ENCODE measurements at regions not wholly inside any gene's neighbourhood (a gene's known extent, or its start where the extent isn't known, plus 50 kb on each side); places are given as distances from the start of the nearest gene placed in this dataset.

GRCh38 chr5:88094403-88094802, 174.2 kb downstream of the TMEM161B start:
- WGBS, result 76% methylated on average over 3 of the region's 3 CpGs
- H3K36me3 ChIP-seq (ENCODE audit: control insufficient read depth in 2 of 2, insufficient read depth in 2 of 2, low read length in 1 of 2), result no peaks in the 10 kb centered on the region

DNA sequence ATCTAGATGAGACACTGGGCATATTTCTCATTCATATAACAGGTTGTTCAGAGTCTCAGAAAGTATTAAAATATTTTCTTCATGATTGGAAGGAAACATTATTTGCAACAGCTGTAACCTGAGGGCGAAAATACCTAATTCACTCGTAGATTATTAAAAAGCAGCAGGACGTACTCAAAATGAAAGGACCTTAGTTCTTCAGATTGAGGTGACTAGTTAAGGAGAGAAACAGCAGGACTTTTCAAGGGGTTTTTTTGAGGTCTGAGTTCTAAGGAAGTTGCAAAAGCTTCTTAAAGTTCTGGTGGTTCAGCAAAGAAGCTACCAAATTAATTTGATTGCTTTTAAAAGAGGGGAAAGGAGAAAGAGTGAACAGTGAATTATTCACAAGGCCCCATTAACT, 174.9 kb downstream of the TMEM161B start:
- Histone ChIP-seq H3K4me1 (ENCODE audit: control insufficient read depth in 2 of 2, insufficient read depth in 2 of 2, low read length in 2 of 2) (no peaks in the 10 kb centered on the region), H3K27me3 (ENCODE audit: control insufficient read depth in 2 of 2, insufficient read depth in 1 of 2, low read length in 1 of 2) (no peaks in the 10 kb centered on the region), H3K36me3 (ENCODE audit: control insufficient read depth in 2 of 2, insufficient read depth in 2 of 2, low read length in 1 of 2) (no peaks in the 10 kb centered on the region), H3K9me3 (ENCODE audit: control insufficient read depth in 2 of 2, insufficient read depth in 1 of 2, low read length in 1 of 2) (no peaks in the 10 kb centered on the region), H3K4me3 (ENCODE audit: low read length in 2 of 2) (no peak overlapping the region), H3K27ac (ENCODE audit: low read depth in 1 of 2, low read length in 1 of 2) (no peak overlapping the region)
- no peak for DNase-seq (ENCODE audit: low read depth in 6 of 9, low spot score in 9 of 9)
- WGBS, result 92% methylated on average over 3 of the region's 3 CpGs

More at GRCh38 chr5:88094403-88094802, 174.2 kb downstream of the TMEM161B start:
- Histone ChIP-seq H3K4me3 (ENCODE audit: low read length in 2 of 2) (no peak overlapping the region), H3K4me1 (ENCODE audit: control insufficient read depth in 2 of 2, insufficient read depth in 2 of 2, low read length in 2 of 2) (no peaks in the 10 kb centered on the region), H3K27ac (ENCODE audit: low read depth in 1 of 2, low read length in 1 of 2) (no peak overlapping the region), H3K27me3 (ENCODE audit: control insufficient read depth in 2 of 2, insufficient read depth in 1 of 2, low read length in 1 of 2) (no peaks in the 10 kb centered on the region), H3K9me3 (ENCODE audit: control insufficient read depth in 2 of 2, insufficient read depth in 1 of 2, low read length in 1 of 2) (no peaks in the 10 kb centered on the region)
- no peak for DNase-seq (ENCODE audit: low read depth in 6 of 9, low spot score in 9 of 9)

DNA sequence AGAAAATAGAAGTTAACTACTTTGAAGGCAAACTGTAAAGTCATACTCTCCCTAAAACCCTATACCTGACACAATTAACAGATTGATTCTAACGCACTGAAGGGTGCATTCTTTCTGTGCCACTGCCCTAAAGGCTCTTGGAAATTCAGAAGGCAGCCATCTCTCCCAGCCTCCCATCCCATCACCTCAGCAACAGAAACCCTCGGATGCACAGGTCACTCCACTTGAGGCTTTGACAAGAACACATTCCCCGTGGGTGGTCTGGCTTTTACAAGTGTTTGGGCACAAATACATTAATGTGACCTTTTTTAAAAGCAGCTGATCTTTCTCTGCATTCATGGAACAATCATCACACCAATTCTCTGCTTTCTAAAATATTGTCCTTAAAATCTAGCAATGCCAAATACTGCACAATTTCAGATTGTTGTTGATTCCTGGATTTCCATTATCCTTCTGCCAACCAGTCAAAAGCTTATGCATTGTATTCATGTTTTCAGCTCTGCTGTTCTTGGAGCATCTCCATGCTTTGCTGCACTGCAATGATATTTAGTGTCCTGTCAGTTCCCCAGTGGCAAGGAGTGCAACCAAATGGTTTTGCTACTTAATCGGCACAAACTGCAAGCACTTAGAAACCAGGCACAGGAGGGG, 175.6 kb downstream of the TMEM161B start:
- Histone ChIP-seq H3K36me3 (ENCODE audit: control insufficient read depth in 2 of 2, insufficient read depth in 2 of 2, low read length in 1 of 2) (no peaks in the 10 kb centered on the region), H3K9me3 (ENCODE audit: control insufficient read depth in 2 of 2, insufficient read depth in 1 of 2, low read length in 1 of 2) (no peaks in the 10 kb centered on the region), H3K4me1 (ENCODE audit: control insufficient read depth in 2 of 2, insufficient read depth in 2 of 2, low read length in 2 of 2) (no peaks in the 10 kb centered on the region), H3K27me3 (ENCODE audit: control insufficient read depth in 2 of 2, insufficient read depth in 1 of 2, low read length in 1 of 2) (no peaks in the 10 kb centered on the region), H3K27ac (ENCODE audit: low read depth in 1 of 2, low read length in 1 of 2) (no peak overlapping the region), H3K4me3 (ENCODE audit: low read length in 2 of 2) (no peak overlapping the region)
- 58% methylated on average over 4 of the region's 4 CpGs for WGBS
- no peak for DNase-seq (ENCODE audit: low read depth in 6 of 9, low spot score in 9 of 9)

GRCh38 chr5:88092358-88092757, 176.3 kb downstream of the TMEM161B start:
- WGBS, result 54% methylated on average over 1 of the region's 1 CpG
- Histone ChIP-seq H3K4me1 (ENCODE audit: control insufficient read depth in 2 of 2, insufficient read depth in 2 of 2, low read length in 2 of 2) (no peaks in the 10 kb centered on the region), H3K27me3 (ENCODE audit: control insufficient read depth in 2 of 2, insufficient read depth in 1 of 2, low read length in 1 of 2) (no peaks in the 10 kb centered on the region), H3K4me3 (ENCODE audit: low read length in 2 of 2) (no peak overlapping the region), H3K36me3 (ENCODE audit: control insufficient read depth in 2 of 2, insufficient read depth in 2 of 2, low read length in 1 of 2) (no peaks in the 10 kb centered on the region), H3K27ac (ENCODE audit: low read depth in 1 of 2, low read length in 1 of 2) (no peak overlapping the region), H3K9me3 (ENCODE audit: control insufficient read depth in 2 of 2, insufficient read depth in 1 of 2, low read length in 1 of 2) (no peaks in the 10 kb centered on the region)
- DNase-seq (ENCODE audit: low read depth in 6 of 9, low spot score in 9 of 9), result no peak

DNA sequence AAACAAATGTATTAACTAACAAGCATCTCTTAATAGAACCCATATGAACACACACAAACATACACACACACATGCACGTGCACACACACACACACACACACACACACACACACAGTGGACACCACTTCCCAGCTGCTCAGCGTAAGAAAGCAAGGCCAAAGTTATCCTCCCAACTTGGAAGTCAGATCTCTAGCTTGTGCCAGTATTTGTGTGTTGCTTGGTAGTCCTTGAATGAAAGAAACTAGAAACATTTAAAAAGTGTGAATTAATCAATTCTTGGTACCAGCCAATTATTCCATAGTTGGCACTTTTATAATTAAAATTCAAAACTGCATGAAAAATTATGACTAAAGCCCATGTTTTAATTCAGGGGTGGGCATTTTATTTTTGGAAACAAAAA, 178.1 kb downstream of the TMEM161B start:
- H3K9me3 ChIP-seq (ENCODE audit: control insufficient read depth in 2 of 2, insufficient read depth in 1 of 2, low read length in 1 of 2), result no peaks in the 10 kb centered on the region
- no peak for DNase-seq (ENCODE audit: low read depth in 6 of 9, low spot score in 9 of 9)
- no peak overlapping the region for H3K4me3 ChIP-seq (ENCODE audit: low read length in 2 of 2)
- 91% methylated on average over 2 of the region's 2 CpGs for WGBS
- H3K36me3 ChIP-seq (ENCODE audit: control insufficient read depth in 2 of 2, insufficient read depth in 2 of 2, low read length in 1 of 2), result no peaks in the 10 kb centered on the region
- no peak overlapping the region for H3K27ac ChIP-seq (ENCODE audit: low read depth in 1 of 2, low read length in 1 of 2)
- H3K27me3 ChIP-seq (ENCODE audit: control insufficient read depth in 2 of 2, insufficient read depth in 1 of 2, low read length in 1 of 2), result no peaks in the 10 kb centered on the region
- H3K4me1 ChIP-seq (ENCODE audit: control insufficient read depth in 2 of 2, insufficient read depth in 2 of 2, low read length in 2 of 2), result no peaks in the 10 kb centered on the region

- Histone ChIP-seq H3K4me3 (ENCODE audit: low read length in 2 of 2) (no peak overlapping the region), H3K27ac (ENCODE audit: low read depth in 1 of 2, low read length in 1 of 2) (no peak overlapping the region), H3K9me3 (ENCODE audit: control insufficient read depth in 2 of 2, insufficient read depth in 1 of 2, low read length in 1 of 2) (no peaks in the 10 kb centered on the region), H3K36me3 (ENCODE audit: control insufficient read depth in 2 of 2, insufficient read depth in 2 of 2, low read length in 1 of 2) (no peaks in the 10 kb centered on the region), H3K4me1 (ENCODE audit: control insufficient read depth in 2 of 2, insufficient read depth in 2 of 2, low read length in 2 of 2) (no peaks in the 10 kb centered on the region), H3K27me3 (ENCODE audit: control insufficient read depth in 2 of 2, insufficient read depth in 1 of 2, low read length in 1 of 2) (no peaks in the 10 kb centered on the region)
- WGBS, result 80% methylated on average over 7 of the region's 7 CpGs
- no peak for DNase-seq (ENCODE audit: low read depth in 6 of 9, low spot score in 9 of 9)
These were observed 178.8 kb downstream of the TMEM161B start for GRCh38 chr5:88089719-88090390.

GRCh38 chr5:88085462-88085861, 183.2 kb downstream of the TMEM161B start:
- DNase-seq (ENCODE audit: low read depth in 6 of 9, low spot score in 9 of 9), result no peak
- Histone ChIP-seq H3K4me3 (ENCODE audit: low read length in 2 of 2) (no peak overlapping the region), H3K4me1 (ENCODE audit: control insufficient read depth in 2 of 2, insufficient read depth in 2 of 2, low read length in 2 of 2) (no peaks in the 10 kb centered on the region), H3K9me3 (ENCODE audit: control insufficient read depth in 2 of 2, insufficient read depth in 1 of 2, low read length in 1 of 2) (no peaks in the 10 kb centered on the region), H3K27ac (ENCODE audit: low read depth in 1 of 2, low read length in 1 of 2) (no peak overlapping the region), H3K36me3 (ENCODE audit: control insufficient read depth in 2 of 2, insufficient read depth in 2 of 2, low read length in 1 of 2) (no peaks in the 10 kb centered on the region), H3K27me3 (ENCODE audit: control insufficient read depth in 2 of 2, insufficient read depth in 1 of 2, low read length in 1 of 2) (no peaks in the 10 kb centered on the region)
- WGBS, result 83% methylated on average over 5 of the region's 5 CpGs

DNA sequence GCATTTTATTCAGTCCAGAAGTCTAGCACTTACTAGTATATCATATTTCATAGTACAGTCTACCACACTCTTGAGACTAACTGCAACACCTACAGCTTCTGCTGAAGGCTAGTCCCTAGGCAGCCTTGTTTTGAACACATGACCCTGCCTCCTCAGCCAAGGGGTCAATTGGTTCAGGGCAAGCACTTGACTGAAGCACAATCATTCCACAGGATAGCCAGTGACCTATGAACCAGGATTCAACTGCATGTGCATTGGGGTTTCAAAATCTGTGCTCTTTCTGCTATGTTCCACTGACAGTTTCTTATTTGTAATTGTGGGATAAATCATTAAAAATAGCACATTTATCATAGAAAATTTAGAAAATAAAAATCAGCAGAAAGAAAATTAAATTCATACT, 186.8 kb downstream of the TMEM161B start:
- Histone ChIP-seq H3K27me3 (ENCODE audit: control insufficient read depth in 2 of 2, insufficient read depth in 1 of 2, low read length in 1 of 2) (no peaks in the 10 kb centered on the region), H3K9me3 (ENCODE audit: control insufficient read depth in 2 of 2, insufficient read depth in 1 of 2, low read length in 1 of 2) (no peaks in the 10 kb centered on the region), H3K4me1 (ENCODE audit: control insufficient read depth in 2 of 2, insufficient read depth in 2 of 2, low read length in 2 of 2) (no peaks in the 10 kb centered on the region), H3K4me3 (ENCODE audit: low read length in 2 of 2) (no peak overlapping the region), H3K36me3 (ENCODE audit: control insufficient read depth in 2 of 2, insufficient read depth in 2 of 2, low read length in 1 of 2) (no peaks in the 10 kb centered on the region), H3K27ac (ENCODE audit: low read depth in 1 of 2, low read length in 1 of 2) (no peak overlapping the region)
- no peak for DNase-seq (ENCODE audit: low read depth in 6 of 9, low spot score in 9 of 9)

DNA sequence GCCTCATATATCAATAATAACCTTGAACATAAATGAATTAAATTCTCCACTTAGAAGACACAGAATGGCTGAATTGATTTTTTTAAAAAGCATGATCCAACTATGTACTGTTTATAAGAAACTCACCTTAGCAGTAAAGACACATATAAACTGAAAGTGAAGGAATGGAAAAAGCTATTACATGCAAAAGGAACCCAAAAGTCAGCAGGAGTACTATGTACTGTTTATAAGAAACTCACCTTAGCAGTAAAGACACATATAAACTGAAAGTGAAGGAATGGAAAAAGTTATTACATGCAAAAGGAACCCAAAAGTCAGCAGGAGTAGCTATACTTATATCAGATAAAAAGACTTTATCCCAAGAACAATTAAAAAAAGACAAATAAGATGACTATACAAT, 204.8 kb downstream of the TMEM161B start:
- H3K9me3 ChIP-seq (ENCODE audit: control insufficient read depth in 2 of 2, insufficient read depth in 1 of 2, low read length in 1 of 2), result peaks cover 0 to 16% of the 10 kb centered on the region in 2 donors
- DNase-seq (ENCODE audit: low read depth in 6 of 9, low spot score in 9 of 9), result no peak
- no peaks in the 10 kb centered on the region for H3K36me3 ChIP-seq (ENCODE audit: control insufficient read depth in 2 of 2, insufficient read depth in 2 of 2, low read length in 1 of 2)
- no peak overlapping the region for H3K27ac ChIP-seq (ENCODE audit: low read depth in 1 of 2, low read length in 1 of 2)
- H3K4me1 ChIP-seq (ENCODE audit: control insufficient read depth in 2 of 2, insufficient read depth in 2 of 2, low read length in 2 of 2), result no peaks in the 10 kb centered on the region
- no peak overlapping the region for H3K4me3 ChIP-seq (ENCODE audit: low read length in 2 of 2)
- no peaks in the 10 kb centered on the region for H3K27me3 ChIP-seq (ENCODE audit: control insufficient read depth in 2 of 2, insufficient read depth in 1 of 2, low read length in 1 of 2)

Data from thymus (tissue), 11 donors.